Stomach (tissue), 8 donors: ENCODE measurements at regions not wholly inside any gene's neighbourhood (a gene's known extent, or its start where the extent isn't known, plus 50 kb on each side); places are given as distances from the start of the nearest gene placed in this dataset.
"Not testable (repeated sequence)": the region's sequence is repeated elsewhere in the genome, so short reads cannot be mapped to it uniquely, and the experiment has no call there.

Source experiments
- DNase-seq, 2 donors: peaks; one replicate each; pipeline versions ENCODE4 v3.0.0 to v3.0.0-alpha.2; 2013 to 2019
- H3K27ac ChIP-seq, 5 donors: fragments of 200-600 bp in 4 of 5; sonication (generic) in 4 of 5; one replicate each; pipeline ENCODE4 v1.5.1; 2013 to 2019; ENCODE audit warnings: mild to moderate bottlenecking in 1 of 5, moderate library complexity in 1 of 5
- H3K27me3 ChIP-seq, 3 donors: fragments of 200-600 bp; sonication (generic); one replicate each; pipeline ENCODE4 v1.5.1; 2017 to 2019; ENCODE audit warnings: mixed run types in 1 of 3
- H3K36me3 ChIP-seq, 4 donors: fragments of 200-600 bp; sonication (generic); 1 replicate in 3 of 4; 2 replicates in 1 of 4; pipeline ENCODE4 v1.5.1; 2016 to 2019
- H3K4me1 ChIP-seq, 4 donors: fragments of 200-600 bp; sonication (generic); one replicate each; pipeline ENCODE4 v1.5.1; 2016 to 2019
- H3K4me3 ChIP-seq, 4 donors: fragments of 200-600 bp; sonication (generic) in 3 of 4; one replicate each; pipeline ENCODE4 v1.5.1; 2016 to 2019; ENCODE audit warnings: mild to moderate bottlenecking in 1 of 4
- H3K9me3 ChIP-seq, 4 donors: fragments of 200-600 bp; sonication (generic); one replicate each; pipeline ENCODE4 v1.5.1; 2016 to 2019
- CTCF ChIP-seq, 7 experiments: fragments of 450-650 bp in 4 of 7; fragments of 200-600 bp in 3 of 7; sonication (generic) in 3 of 7; IDR thresholded peaks; one replicate each; pipeline ENCODE4 v1.5.1; 2016 to 2019; ENCODE audit warnings: antibody characterized with exemption in 7 of 7, control low read depth in 2 of 7, mild to moderate bottlenecking in 1 of 7
- EP300 ChIP-seq: sonication (generic); formaldehyde crosslinking; IDR thresholded peaks from one replicate; pipeline ENCODE4 v1.6.1; 2017; ENCODE audit warnings: antibody characterized with exemption
- POLR2A ChIP-seq, 4 donors: fragments of 450-650 bp; IDR thresholded peaks; one replicate each; pipeline ENCODE4 v1.6.1; 2016; ENCODE audit warnings: antibody characterized with exemption in 4 of 4, control low read depth in 2 of 4, mild to moderate bottlenecking in 1 of 4, moderate library complexity in 1 of 4
- POLR2AphosphoS5 ChIP-seq, 3 donors: sonication (generic); formaldehyde crosslinking; IDR thresholded peaks; one replicate each; pipeline ENCODE4 v1.6.1; 2016; ENCODE audit warnings: antibody characterized with exemption in 3 of 3
- WGBS, 5 donors: extraction: QIAGEN DNeasy Blood & Tissue Kit in 3 of 5; methylation state at CpG; one replicate each; pipeline versions ENCODE4 v1.1.5 to v1.1.7; 2013 to 2018; 5-methylcytosine and 5-hydroxymethylcytosine counted together
- intact Hi-C: fragments of 100-400 bp; cut with DNase I; formaldehyde crosslinking; loops from one replicate; pipeline ENCODE4 v1.15.1; 2023; ENCODE audit warnings: low total_unique reads
- donor health status: healthy with polysubstance abuse.
- donor health status: Bipolar disorder and iron deficiency.
- donor health status: healthy.

DNA sequence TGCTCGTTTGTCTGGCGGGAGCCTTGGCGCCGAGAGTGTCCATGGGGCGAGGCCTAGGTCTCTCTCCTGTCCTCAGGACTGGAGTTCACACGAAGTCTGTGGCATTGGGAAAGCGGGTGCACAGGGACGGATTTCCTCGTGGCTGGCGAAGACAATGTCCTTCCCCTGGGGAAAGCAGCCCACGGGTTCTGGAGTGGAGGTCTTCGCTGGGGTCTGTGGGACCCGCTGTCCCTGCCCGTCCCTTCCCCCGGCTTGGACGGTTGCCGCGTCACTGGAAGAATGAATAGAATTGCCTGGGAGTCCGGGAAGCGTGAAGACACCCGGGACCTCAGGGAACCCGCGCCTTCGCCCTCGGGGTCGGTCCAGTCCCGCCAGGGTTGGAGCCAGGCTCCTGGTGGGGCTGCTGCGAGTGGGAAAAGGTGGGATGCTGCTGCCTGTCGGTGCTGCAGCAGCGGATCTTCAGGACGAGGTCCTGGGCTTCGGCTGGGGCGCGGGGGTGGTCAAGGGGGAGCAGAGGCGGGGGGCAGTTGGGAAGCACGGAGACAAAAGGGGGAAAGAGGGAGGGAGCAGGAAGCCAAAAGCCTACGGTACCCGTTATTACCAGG is 441.8 kb upstream of the DEFB115 start:
- no peak for TF ChIP-seq EP300
- TF ChIP-seq POLR2AphosphoS5 (IDR thresholded peaks at IDR 0.05) = no peak
- no peak for TF ChIP-seq CTCF (IDR thresholded peaks at IDR 0.05)
- TF ChIP-seq POLR2A (IDR thresholded peaks at IDR 0.05) = no peak
- intact Hi-C loops = no loop called here
- H3K4me3 ChIP-seq = no peak overlapping the region
- H3K27me3 ChIP-seq = peaks cover 0 to 52% (median 0%) of the 10 kb centered on the region in 3 donors
- H3K27ac ChIP-seq = no peak overlapping the region
- no peaks in the 10 kb centered on the region for H3K4me1 ChIP-seq
- WGBS, 5 donors = 62 to 78% (median 73%) methylated on average over 35 to 38 of the region's 38 CpGs
- peaks cover 4 to 69% (median 47%) of the 10 kb centered on the region in 4 donors for H3K9me3 ChIP-seq
- H3K36me3 ChIP-seq = no peaks in the 10 kb centered on the region
- no peak for DNase-seq

DNA sequence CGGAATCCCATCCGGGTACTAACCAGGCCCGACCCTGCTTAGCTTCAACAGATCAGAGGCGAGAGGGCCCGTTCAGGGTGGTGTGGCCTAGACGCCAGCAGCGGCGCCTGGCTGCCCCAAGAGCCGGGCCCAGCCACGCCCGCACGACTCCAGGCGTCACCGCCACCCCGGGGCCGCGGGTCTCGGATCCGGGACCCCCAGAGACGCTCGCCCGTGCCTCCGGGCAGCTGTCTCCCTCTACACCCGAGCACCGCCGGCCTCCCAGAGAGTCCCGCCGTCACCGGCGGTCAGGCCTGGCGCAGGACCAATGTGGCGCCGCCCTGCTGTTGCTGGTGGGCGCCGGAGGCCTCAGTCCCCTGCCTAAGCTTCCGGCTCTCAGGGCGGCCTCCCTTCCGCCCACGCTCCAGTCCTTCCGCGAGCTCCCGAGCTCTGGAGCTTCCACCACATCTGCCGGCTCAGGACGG is 441.2 kb upstream of the DEFB115 start:
- no peak overlapping the region for H3K27ac ChIP-seq
- no peak overlapping the region for H3K4me3 ChIP-seq
- no peaks in the 10 kb centered on the region for H3K4me1 ChIP-seq
- peaks cover 4 to 69% (median 47%) of the 10 kb centered on the region in 4 donors for H3K9me3 ChIP-seq
- H3K27me3 ChIP-seq = peaks cover 0 to 52% (median 0%) of the 10 kb centered on the region in 3 donors
- TF ChIP-seq POLR2AphosphoS5 (IDR thresholded peaks at IDR 0.05) (no peak), EP300 (no peak), POLR2A (IDR thresholded peaks at IDR 0.05) (no peak), CTCF (IDR thresholded peaks at IDR 0.05) (no peak)
- H3K36me3 ChIP-seq = no peaks in the 10 kb centered on the region
- intact Hi-C loops = no loop called here
- no peak for DNase-seq
- WGBS, 5 donors = 49 to 73% (median 67%) methylated on average over 43 to 44 of the region's 44 CpGs

DNA sequence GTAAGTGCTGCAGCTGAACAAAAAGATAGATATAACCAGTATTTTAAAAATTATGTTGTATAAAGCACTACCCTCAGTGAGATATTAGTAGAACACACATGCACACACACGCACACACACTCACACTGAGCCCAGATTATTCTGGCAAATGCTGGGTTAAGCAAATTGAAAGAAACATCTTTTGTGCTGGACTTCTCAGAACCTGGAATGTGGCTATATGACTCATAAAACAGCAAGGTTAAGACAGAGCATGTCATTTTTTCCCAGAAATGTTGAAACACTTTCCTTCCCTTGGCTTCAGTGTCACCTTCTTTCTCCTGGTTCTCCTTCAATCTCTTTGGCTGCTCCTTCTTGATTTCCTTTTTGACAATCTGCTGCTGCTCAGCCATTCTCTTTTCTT is 435.8 kb upstream of the DEFB115 start:
- intact Hi-C loops, H3K4me1 ChIP-seq, H3K27me3 ChIP-seq, H3K27ac ChIP-seq, H3K36me3 ChIP-seq, H3K4me3 ChIP-seq, DNase-seq: not testable (repeated sequence)
- WGBS, 5 donors = 54 to 81% (median 77%) methylated on average over 1 of the region's 1 CpG
- H3K9me3 ChIP-seq = peaks cover 0 to 24% (median 15%) of the 10 kb centered on the region in 4 donors

DNA sequence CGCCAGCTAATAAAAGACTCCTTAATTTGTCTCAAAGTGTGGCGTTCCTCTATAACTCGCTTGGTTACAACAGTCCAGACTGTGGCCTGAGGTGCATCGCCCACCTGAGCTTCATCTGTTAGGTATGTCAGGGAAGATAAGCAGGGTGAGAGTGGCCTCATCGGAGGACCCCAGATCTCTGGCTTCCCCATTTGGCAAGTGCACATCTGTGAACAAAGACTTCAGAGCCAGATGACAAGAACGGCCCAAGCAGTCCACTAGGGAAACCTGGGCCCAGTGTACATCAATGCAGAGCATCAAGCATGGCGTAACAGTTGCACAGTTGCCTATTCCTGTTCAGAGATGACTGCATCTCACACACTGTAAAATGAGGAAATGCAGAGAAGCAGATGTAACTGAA is 432.8 kb upstream of the DEFB115 start:
- DNase-seq, H3K27ac ChIP-seq, intact Hi-C loops, H3K4me3 ChIP-seq, H3K27me3 ChIP-seq, H3K4me1 ChIP-seq, H3K36me3 ChIP-seq: not testable (repeated sequence)
- peaks cover 0 to 23% (median 12%) of the 10 kb centered on the region in 4 donors for H3K9me3 ChIP-seq
- WGBS, 5 donors = 67 to 76% (median 69%) methylated on average over 7 of the region's 7 CpGs

GRCh38 chr20:30845923-30846322 is 411.5 kb upstream of the DEFB115 start:
- DNase-seq, H3K27ac ChIP-seq, H3K4me1 ChIP-seq, H3K36me3 ChIP-seq, intact Hi-C loops, H3K4me3 ChIP-seq, H3K27me3 ChIP-seq: not testable (repeated sequence)
- H3K9me3 ChIP-seq = peaks cover 0 to 13% (median 4%) of the 10 kb centered on the region in 4 donors
- 72 to 83% (median 80%) methylated on average over 5 of the region's 5 CpGs for WGBS, 5 donors

DNA sequence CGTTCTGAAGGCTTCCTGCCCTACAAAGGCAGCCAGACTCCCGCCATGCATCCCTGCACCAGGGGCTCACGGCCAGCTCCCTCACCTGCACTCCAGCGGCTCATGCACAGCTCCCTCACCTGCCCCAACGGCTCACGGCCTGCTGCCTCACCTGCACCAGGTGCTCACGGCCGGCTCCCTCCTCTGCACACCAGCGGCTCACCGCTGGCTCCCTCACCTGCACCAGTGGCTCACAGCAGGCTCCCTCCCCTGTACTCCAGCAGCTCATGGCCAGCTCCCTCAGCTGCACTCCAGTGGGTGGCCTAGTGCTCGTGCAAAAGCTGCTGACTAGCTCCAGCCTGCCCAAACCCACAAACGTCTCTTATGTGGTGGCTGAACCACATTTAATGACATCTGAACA is 389.2 kb upstream of the DEFB115 start:
- H3K9me3 ChIP-seq = peaks cover 0 to 47% (median 30%) of the 10 kb centered on the region in 4 donors
- H3K4me1 ChIP-seq, H3K36me3 ChIP-seq, intact Hi-C loops, DNase-seq, H3K27me3 ChIP-seq, H3K4me3 ChIP-seq, H3K27ac ChIP-seq: not testable (repeated sequence)
- WGBS, 5 donors = 72 to 80% (median 76%) methylated on average over 11 to 12 of the region's 12 CpGs

GRCh38 chr20:30871127-30871526 is 386.3 kb upstream of the DEFB115 start:
- H3K27ac ChIP-seq, DNase-seq, H3K36me3 ChIP-seq, H3K4me3 ChIP-seq, intact Hi-C loops, H3K27me3 ChIP-seq, H3K4me1 ChIP-seq: not testable (repeated sequence)
- peaks cover 0 to 41% (median 30%) of the 10 kb centered on the region in 4 donors for H3K9me3 ChIP-seq
- WGBS, 5 donors = 58 to 76% (median 67%) methylated on average over 7 of the region's 7 CpGs

GRCh38 chr20:30872252-30872651 is 385.2 kb upstream of the DEFB115 start:
- intact Hi-C loops, DNase-seq, H3K4me1 ChIP-seq, H3K27ac ChIP-seq, H3K27me3 ChIP-seq, H3K36me3 ChIP-seq, H3K4me3 ChIP-seq: not testable (repeated sequence)
- WGBS, 5 donors = 52 to 68% (median 64%) methylated on average over 7 of the region's 7 CpGs
- peaks cover 0 to 41% (median 28%) of the 10 kb centered on the region in 4 donors for H3K9me3 ChIP-seq

DNA sequence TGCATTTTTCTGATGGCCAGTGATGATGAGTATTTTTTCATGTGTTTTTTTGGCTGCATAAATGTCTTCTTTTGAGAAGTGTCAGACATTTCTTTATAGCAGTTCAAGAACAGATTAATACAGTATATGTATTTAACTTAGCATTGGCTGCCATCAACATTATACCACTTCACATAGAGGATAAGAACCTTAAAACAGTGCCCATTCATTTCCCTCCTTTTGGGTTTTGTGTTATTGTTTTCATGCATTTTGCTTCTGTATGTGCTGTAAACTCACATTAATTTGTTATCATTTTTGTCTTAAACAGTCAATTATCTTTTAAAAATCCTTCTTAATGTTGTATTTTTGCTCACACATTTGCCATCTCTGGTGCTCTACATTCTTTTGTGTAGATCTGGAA is 381.6 kb upstream of the DEFB115 start:
- H3K4me3 ChIP-seq, H3K27me3 ChIP-seq, H3K27ac ChIP-seq, H3K4me1 ChIP-seq, DNase-seq, intact Hi-C loops, H3K36me3 ChIP-seq: not testable (repeated sequence)
- H3K9me3 ChIP-seq = peaks cover 0 to 39% (median 26%) of the 10 kb centered on the region in 4 donors

DNA sequence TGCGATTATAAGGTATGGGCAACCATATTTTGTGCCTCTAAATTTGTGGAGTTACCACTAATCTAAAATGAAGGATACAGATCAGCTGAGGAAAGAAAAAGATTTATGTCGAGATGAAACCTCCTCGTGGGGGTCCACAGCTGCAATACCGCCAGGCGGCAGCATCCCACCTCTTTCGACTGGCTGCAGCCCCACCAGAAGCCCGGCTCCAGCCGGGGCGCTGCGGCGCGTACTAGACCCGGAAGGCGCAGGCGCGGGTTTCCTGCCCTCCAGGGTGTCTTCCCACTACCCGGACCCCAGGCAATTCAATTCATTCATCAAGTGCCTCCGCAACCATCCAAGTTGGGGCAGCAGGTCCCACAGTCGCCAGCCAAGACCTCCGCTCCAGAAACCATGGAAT is 366.1 kb upstream of the DEFB115 start:
- H3K4me3 ChIP-seq, H3K36me3 ChIP-seq, intact Hi-C loops, H3K4me1 ChIP-seq, H3K27ac ChIP-seq, DNase-seq: not testable (repeated sequence)
- Histone ChIP-seq H3K27me3 (peaks cover 0 to 64% (median 0%) of the 10 kb centered on the region in 3 donors), H3K9me3 (peaks cover 0 to 58% (median 33%) of the 10 kb centered on the region in 4 donors)
- 8 to 36% (median 22%) methylated on average over 20 of the region's 20 CpGs for WGBS, 5 donors
